NCI-H2196 (cell line): ENCODE measurements at regions not wholly inside any gene's neighbourhood (a gene's known extent, or its start where the extent isn't known, plus 50 kb on each side); places are given as distances from the start of the nearest gene placed in this dataset.
"Not testable (repeated sequence)": the region's sequence is repeated elsewhere in the genome, so short reads cannot be mapped to it uniquely, and the experiment has no call there.

Experiments used
- DNase-seq: peaks from one replicate; lab custom pipeline; 2025; ENCODE audit not compliant: unreplicated experiment; lab: John Stamatoyannopoulos, UW

DNA sequence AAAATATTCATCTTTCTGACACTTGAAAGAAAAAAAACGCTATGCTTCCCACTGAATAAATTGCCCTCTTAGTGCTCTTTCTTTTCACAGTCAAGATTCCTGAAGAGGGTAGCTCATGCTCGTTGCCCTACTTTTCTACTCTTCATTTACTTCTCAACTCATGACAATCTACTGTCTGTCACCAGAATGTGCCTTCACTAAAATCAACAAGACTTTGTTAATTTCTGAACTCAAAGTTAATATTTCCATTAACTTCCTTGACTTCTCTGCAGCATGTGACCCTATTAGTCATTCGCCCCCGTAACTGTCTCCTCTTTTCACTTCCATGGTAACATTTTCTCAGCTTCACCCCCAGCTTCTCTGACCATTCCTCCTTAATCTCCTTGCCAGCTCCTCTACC is 98.9 kb upstream of the MAPRE2 start:
- DNase-seq = no peak

GRCh38 chr18:34942975-34943374 is 98.2 kb upstream of the MAPRE2 start:
- DNase-seq = no peak

DNA sequence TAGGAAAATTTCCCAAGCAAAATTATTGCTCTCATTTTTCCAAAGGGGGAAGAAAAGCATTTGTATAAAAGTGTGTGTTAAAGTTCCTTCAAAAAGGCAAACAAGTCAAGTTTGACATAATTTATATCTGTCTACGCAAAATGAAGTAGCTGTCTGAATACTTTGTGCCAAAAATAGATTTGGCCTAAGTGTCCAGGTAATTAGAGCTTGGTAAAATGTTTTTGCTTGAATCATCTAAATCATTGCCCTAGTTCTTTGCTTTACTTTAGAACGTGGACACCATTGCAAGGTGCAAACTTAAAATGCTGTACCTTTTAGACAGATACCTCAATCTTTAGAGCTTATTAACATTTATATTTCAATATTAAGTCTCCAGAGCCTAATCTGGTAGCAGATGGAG is 97.6 kb upstream of the MAPRE2 start:
- no peak for DNase-seq

DNA sequence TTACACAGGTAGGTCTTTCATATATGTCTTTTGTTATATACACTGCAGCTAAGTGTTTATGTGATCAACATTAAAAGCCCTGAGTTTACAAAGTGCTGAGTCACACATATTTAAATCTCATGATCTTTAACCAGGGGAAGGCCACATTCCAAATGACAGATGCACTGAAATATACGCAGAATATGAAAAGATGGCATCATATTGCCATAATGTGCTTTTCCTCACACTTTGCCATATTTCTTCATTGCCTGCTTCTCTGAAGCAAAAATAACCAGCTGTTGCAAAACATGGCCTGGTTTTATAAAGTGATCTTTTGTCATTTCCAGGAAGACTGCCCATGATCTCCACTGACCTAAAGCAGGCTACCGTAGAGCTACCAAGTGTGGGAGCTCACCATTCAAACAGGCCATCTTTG is 93.5 kb upstream of the MAPRE2 start:
- DNase-seq = no peak

GRCh38 chr18:34951625-34952379 is 89.4 kb upstream of the MAPRE2 start:
- no peak for DNase-seq

GRCh38 chr18:34953212-34953611 is 88.0 kb upstream of the MAPRE2 start:
- DNase-seq = no peak

DNA sequence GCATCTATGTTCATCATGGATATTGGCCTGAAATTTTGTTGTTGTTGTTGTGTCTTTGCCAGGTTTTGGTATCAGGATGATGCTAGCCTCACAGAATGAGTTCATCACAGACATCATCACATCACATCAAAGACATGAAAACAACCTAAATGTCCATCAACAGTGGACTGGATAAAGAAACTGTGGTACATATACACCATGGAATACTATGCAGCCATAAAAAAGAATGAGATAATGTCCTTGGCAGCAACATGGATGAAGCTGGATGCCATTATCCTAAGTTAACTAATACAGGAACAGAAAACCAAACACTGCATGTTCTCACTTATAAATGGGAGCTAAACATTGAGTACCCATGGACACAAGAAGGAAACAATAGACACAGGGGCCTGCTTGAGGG is 85.7 kb upstream of the MAPRE2 start:
- not testable (repeated sequence) for DNase-seq

GRCh38 chr18:34956663-34957062 is 84.5 kb upstream of the MAPRE2 start:
- DNase-seq = no peak

DNA sequence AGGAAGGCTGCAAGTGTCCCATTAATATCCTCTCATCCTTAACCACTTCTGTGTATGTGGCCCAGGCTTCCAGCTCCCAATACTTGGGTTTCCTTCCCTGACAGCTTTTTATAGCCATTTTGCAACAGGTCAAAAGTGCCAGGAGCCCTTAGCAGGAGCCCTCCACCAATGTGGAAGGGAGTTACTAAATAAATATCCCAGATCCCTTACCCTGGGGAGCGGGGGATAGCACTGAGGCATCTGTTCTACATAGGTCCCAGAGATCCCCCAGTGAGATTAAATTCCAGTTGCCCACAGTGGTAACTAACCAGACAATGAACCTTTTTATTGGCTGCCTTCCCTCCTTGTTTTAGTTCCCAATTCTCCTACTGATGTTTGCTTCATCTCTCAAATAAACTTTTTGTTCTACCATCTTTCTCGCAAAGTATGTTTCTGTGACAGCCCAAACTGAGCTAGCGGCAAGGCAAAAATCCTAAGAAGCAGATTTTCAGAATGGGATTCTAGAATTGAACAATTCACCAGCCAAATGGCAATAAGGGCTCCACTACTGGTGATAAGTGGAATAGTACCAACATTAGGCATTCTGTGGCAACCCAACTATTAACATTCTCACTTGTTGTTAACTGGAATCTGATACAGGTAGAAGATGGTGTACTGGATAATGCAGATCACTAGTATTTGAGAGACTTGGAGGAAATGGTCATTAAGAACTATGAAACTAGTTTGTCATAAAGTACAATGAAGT is 83.9 kb upstream of the MAPRE2 start:
- no peak for DNase-seq

- DNase-seq = no peak
Observed at GRCh38 chr18:34957864-34958259, 83.4 kb upstream of the MAPRE2 start.

GRCh38 chr18:34959211-34959829 is 81.9 kb upstream of the MAPRE2 start:
- no peak for DNase-seq

- DNase-seq = no peak
Observed at GRCh38 chr18:34959989-34960388, 81.2 kb upstream of the MAPRE2 start.

- peak; percentile 27 for DNase-seq
Observed at GRCh38 chr18:34965108-34965507, 76.1 kb upstream of the MAPRE2 start.

DNA sequence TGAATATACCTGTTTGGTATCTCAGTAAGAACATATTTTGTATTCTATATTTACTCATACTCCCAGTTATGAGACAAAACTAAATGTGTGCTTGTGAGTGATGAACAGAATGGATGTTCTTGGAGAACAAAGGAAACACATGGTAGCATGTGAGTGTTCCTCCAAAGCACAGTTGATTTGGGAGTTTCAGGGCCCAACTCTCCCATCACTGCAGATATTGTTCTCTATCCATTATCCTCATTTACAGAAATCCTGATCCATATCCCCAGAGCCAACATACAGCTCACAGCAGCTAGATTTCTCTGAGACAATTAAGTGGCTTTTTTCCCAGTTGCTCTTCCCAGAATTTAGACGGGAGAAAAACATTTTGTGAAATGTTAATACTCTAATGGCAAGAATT is 75.6 kb upstream of the MAPRE2 start:
- no peak for DNase-seq

DNA sequence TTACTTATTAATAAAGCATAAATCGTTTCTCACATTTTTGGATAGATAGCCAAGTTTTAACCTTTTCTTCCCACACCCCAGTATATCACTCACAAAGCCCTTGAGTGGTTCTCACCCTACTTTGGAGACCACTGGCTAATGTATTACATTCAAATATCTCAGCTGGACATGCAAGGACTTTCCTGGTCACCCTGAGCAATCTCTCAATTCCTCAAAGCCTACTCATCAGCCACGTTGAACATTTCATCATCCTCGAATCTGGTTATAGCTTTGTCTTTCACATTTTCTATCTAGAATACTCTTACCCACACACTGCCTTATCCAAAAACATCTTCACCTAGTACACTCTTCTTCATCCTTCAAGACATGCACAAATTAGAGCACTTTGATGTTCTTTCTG is 71.1 kb upstream of the MAPRE2 start:
- DNase-seq = no peak

DNA sequence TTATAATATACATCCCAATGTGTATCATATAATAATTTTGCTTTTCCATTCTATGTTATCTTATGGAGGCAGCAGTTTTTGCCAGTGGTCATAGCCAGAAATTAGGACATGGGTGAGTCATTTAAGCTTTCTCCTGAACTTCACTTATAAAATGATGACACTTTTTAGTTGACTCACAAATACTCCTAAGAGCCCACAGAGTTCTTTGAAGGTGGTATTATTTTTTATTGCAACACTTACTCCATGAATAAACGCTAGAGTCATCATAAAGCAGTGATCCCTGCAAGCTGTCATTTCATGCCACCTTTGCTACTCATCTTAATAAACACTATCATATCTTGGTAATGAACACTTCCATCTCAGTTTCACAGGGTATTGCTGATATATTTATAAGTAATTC is 69.9 kb upstream of the MAPRE2 start:
- DNase-seq = no peak

DNA sequence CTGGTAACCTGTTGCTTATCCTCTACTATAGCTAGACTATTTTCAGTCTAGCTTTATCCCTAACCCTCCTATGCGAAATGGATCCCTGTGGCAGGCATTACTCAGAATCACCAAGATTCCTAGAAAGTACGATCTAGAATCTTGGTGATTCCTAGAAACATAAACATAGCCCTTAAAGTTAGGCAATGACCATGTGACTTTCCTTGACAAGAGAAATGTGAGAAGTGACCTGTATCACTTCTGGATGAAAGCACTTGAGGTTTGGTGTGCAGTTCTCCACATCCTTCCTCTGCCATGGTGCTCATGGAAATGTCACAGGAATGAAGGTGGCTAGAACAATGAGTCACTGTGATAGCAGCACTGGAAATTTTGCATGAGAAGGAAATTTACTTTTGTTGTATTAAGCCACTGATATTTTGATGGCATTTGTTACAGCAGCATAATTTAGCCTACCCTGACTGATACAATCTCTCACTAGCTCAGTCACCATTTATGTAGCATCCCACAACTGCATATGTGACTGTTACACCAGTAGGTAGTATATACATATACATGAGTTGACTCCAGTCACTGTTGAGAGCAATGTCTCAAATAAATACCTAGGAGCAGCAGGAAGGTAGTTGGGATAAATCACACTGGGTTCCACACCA is 68.3 kb upstream of the MAPRE2 start:
- no peak for DNase-seq

GRCh38 chr18:34976123-34976522 is 65.1 kb upstream of the MAPRE2 start:
- no peak for DNase-seq

DNA sequence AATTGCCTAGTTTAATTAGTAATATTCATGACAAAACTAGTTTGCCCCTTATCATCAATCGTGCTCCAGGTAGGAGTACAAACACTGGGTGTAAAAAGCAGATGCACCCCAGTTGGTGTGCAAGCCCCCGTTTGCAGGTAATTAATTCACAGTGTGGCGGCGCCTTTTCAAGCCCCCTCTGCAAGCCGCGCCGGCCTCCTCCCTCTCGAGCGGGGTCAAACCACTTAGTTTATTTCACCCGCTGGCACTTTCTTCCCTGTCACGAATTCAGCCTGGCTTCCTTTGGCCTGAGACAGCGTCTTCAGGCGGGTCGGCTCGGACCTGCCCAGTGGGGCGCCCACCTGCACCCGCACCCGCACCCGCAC is 64.7 kb upstream of the MAPRE2 start:
- no peak for DNase-seq

- peak; percentile 70 for DNase-seq
Observed at GRCh38 chr18:34976899-34977837, 64.0 kb upstream of the MAPRE2 start.
